ENCODE measurements at regions not wholly inside any gene's neighbourhood (a gene's known extent, or its start where the extent isn't known, plus 50 kb on each side); places are given as distances from the start of the nearest gene placed in this dataset.

DNA sequence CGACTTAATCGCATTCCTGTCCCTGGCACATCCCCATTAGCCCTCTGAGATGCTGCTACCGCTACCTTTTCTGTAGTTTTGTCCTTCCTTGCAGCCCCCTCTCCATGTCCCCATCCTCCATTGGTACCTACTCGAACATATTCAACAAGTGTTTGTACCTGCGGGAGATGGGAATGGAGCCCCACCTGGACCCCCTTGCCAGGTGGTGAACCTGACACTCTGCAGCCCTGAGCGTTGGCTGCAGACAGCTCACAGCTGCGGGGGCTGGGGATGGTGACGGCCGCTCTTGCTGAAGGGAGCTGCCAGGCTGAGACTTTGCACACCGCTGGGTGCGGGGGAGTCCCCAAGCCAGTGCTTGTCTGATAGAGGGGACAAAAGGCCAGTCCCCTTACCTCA, 96.3 kb upstream of the DAP start:
- 20% methylated on average over 10 of the region's 11 CpGs for WGBS (ENCODE audit: low lambda C conversion rate)
- TF ChIP-seq, protein P1, sequence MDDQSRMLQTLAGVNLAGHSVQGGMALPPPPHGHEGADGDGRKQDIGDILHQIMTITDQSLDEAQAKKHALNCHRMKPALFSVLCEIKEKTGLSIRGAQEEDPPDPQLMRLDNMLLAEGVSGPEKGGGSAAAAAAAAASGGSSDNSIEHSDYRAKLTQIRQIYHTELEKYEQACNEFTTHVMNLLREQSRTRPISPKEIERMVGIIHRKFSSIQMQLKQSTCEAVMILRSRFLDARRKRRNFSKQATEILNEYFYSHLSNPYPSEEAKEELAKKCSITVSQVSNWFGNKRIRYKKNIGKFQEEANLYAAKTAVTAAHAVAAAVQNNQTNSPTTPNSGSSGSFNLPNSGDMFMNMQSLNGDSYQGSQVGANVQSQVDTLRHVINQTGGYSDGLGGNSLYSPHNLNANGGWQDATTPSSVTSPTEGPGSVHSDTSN (IDR thresholded peaks at IDR 0.05) = no peak
- no peak for TF ChIP-seq FOXJ3 (CRISPR knock-in tag; IDR thresholded peaks at IDR 0.05)
- TF ChIP-seq EP300 (IDR thresholded peaks at IDR 0.05; ENCODE audit: borderline replicate concordance in 1 of 2, low read depth in 1 of 2, low read length in 1 of 2) = no peak
- no peak for TF ChIP-seq TCF12 (IDR thresholded peaks at IDR 0.05)
- no peak for TF ChIP-seq MEF2A (IDR thresholded peaks at IDR 0.05; ENCODE audit: borderline replicate concordance, low read depth)
- TF ChIP-seq TEAD4 (IDR thresholded peaks at IDR 0.05; ENCODE audit: borderline replicate concordance, insufficient read depth) = no peak
- CTCF ChIA-PET = interaction anchor here (0.7 to 4.7 kb wide), 24 partner anchors 7 to 1167 kb away, joined by 3 to 20 read pairs (median 6); no protein-coding TSS in a partner anchor

DNA sequence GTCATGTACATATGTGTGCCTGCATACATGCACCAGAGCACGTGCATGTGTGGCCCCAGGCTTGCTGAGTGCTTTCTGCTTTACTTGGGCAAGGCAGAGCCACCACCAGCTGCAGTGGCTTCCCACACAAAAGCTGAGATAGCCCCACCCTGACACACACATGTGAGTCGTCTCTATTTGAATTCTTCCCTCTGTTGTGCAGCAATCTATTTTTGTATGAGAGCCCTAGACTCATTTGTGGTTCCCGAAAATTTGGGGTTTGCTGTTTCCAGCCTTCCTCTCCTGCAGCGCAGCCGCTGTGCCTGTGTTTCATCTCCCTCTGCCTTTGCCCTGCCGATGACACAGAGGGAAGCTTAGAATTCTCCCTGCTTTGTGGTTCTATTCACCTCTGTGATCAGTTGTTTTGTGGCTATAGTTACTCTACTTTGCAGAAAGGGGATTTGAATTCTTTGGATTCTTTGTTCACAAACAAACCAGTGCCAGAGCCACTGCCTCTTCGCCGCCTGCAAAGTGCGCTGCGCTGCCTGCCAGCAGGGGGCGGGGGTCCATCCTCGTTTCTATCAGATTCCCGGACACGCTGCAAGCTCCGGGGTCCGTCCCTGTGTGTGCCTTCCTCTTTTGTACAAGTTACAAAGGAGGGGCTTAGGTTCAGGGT, 95.8 kb upstream of the DAP start:
- H2AFZ ChIP-seq (ENCODE audit: low read depth) = peak overlapping the region; percentile 40; the same call in 1 of the 2 replicates
- H3K4me2 ChIP-seq = peak overlapping the region; percentile 71; the same call in 1 of the 2 replicates
- H3K4me3 ChIP-seq (ENCODE audit: low read depth in 2 of 2, low read length in 1 of 2) = peak overlapping the region; percentile 28 to 37; a peak in 3 of 4 replicates
- H3K79me2 ChIP-seq (ENCODE audit: insufficient read depth) = no peaks in the 10 kb centered on the region
- no peaks in the 10 kb centered on the region for H3K9me2 ChIP-seq
- POLR2A ChIA-PET = no interaction called here
- WGBS (ENCODE audit: low lambda C conversion rate) = 18% methylated on average over 16 of the region's 16 CpGs
- no peaks in the 10 kb centered on the region for H3K36me3 ChIP-seq (replicated peaks in 1 of 2; ENCODE audit: control insufficient read depth in 1 of 2, insufficient read depth in 2 of 2, low read length in 1 of 2)
- H4K20me1 ChIP-seq (ENCODE audit: insufficient read depth) = no peaks in the 10 kb centered on the region
- CTCF ChIA-PET = interaction anchor here (0.7 to 4.7 kb wide), 27 partner anchors 8 to 1168 kb away, joined by 3 to 20 read pairs (median 4); no protein-coding TSS in a partner anchor
- no peak overlapping the region for H3K27ac ChIP-seq (ENCODE audit: low read depth in 2 of 2, low read length in 1 of 2)
- H3K9me3 ChIP-seq = no peaks in the 10 kb centered on the region
- H3F3A ChIP-seq (replicated peaks; ENCODE audit: insufficient read depth) = no peaks in the 10 kb centered on the region
- DNase-seq = peak; percentile 67
- TF ChIP-seq TCF12 (IDR thresholded peaks at IDR 0.05) (0 out of 2 replicates have a peak, but pooled peaks have one; percentile 15), FOSL2 (IDR thresholded peaks at IDR 0.05; ENCODE audit: borderline replicate concordance, low read depth) (no peak), RAD21 (IDR thresholded peaks at IDR 0.05; ENCODE audit: low read length) (peak; percentile 41), SMC3 (IDR thresholded peaks at IDR 0.05; ENCODE audit: low read depth, low read length) (peak; percentile 52)
- TF ChIP-seq, protein P2, sequence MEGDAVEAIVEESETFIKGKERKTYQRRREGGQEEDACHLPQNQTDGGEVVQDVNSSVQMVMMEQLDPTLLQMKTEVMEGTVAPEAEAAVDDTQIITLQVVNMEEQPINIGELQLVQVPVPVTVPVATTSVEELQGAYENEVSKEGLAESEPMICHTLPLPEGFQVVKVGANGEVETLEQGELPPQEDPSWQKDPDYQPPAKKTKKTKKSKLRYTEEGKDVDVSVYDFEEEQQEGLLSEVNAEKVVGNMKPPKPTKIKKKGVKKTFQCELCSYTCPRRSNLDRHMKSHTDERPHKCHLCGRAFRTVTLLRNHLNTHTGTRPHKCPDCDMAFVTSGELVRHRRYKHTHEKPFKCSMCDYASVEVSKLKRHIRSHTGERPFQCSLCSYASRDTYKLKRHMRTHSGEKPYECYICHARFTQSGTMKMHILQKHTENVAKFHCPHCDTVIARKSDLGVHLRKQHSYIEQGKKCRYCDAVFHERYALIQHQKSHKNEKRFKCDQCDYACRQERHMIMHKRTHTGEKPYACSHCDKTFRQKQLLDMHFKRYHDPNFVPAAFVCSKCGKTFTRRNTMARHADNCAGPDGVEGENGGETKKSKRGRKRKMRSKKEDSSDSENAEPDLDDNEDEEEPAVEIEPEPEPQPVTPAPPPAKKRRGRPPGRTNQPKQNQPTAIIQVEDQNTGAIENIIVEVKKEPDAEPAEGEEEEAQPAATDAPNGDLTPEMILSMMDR (IDR thresholded peaks at IDR 0.05) = peak; percentile 92
- H3K4me1 ChIP-seq (ENCODE audit: control insufficient read depth in 1 of 2, insufficient read depth in 2 of 2, low read depth in 1 of 2, low read length in 1 of 2) = peaks cover 0 to 3% of the 10 kb centered on the region in 2 experiments; a peak in 1 of 4 replicates
- no peak overlapping the region for H3K9ac ChIP-seq
- H3K27me3 ChIP-seq (ENCODE audit: insufficient read depth) = peaks cover 12% of the 10 kb centered on the region; the same call in 1 of the 2 replicates

More for the DNA sequence above, 96.3 kb upstream of the DAP start:
- POLR2A ChIA-PET = no interaction called here
- H3K36me3 ChIP-seq (replicated peaks in 1 of 2; ENCODE audit: control insufficient read depth in 1 of 2, insufficient read depth in 2 of 2, low read length in 1 of 2) = no peaks in the 10 kb centered on the region
- peaks cover 0 to 3% of the 10 kb centered on the region in 2 experiments; a peak in 1 of 4 replicates for H3K4me1 ChIP-seq (ENCODE audit: control insufficient read depth in 1 of 2, insufficient read depth in 2 of 2, low read depth in 1 of 2, low read length in 1 of 2)
- no peaks in the 10 kb centered on the region for H3K79me2 ChIP-seq (ENCODE audit: insufficient read depth)
- no peak for DNase-seq
- H3F3A ChIP-seq (replicated peaks; ENCODE audit: insufficient read depth) = no peaks in the 10 kb centered on the region
- H3K9me3 ChIP-seq = no peaks in the 10 kb centered on the region
- no peak overlapping the region for H3K27ac ChIP-seq (ENCODE audit: low read depth in 2 of 2, low read length in 1 of 2)
- H3K4me2 ChIP-seq = peak overlapping the region; percentile 71; the same call in 1 of the 2 replicates
- H3K27me3 ChIP-seq (ENCODE audit: insufficient read depth) = peaks cover 12% of the 10 kb centered on the region; the same call in 1 of the 2 replicates
- no peaks in the 10 kb centered on the region for H4K20me1 ChIP-seq (ENCODE audit: insufficient read depth)
- H2AFZ ChIP-seq (ENCODE audit: low read depth) = peak overlapping the region; percentile 40; the same call in 1 of the 2 replicates
- peak overlapping the region; percentile 28 to 37; a peak in 3 of 4 replicates for H3K4me3 ChIP-seq (ENCODE audit: low read depth in 2 of 2, low read length in 1 of 2)
- no peaks in the 10 kb centered on the region for H3K9me2 ChIP-seq
- H3K9ac ChIP-seq = no peak overlapping the region

All from SK-N-SH (cell line).